ENCODE measurements at regions not wholly inside any gene's neighbourhood (a gene's known extent, or its start where the extent isn't known, plus 50 kb on each side); places are given as distances from the start of the nearest gene placed in this dataset.
"Not testable (repeated sequence)": the region's sequence is repeated elsewhere in the genome, so short reads cannot be mapped to it uniquely, and the experiment has no call there.

GRCh38 chr12:13924286-13924685 is 57.1 kb downstream of the GRIN2B start:
- DNase-seq: no peak

GRCh38 chr12:13918897-13919296 is 62.5 kb downstream of the GRIN2B start:
- DNase-seq: no peak

- DNase-seq: no peak
These were observed 66.3 kb downstream of the GRIN2B start for GRCh38 chr12:13915096-13915495.

DNA sequence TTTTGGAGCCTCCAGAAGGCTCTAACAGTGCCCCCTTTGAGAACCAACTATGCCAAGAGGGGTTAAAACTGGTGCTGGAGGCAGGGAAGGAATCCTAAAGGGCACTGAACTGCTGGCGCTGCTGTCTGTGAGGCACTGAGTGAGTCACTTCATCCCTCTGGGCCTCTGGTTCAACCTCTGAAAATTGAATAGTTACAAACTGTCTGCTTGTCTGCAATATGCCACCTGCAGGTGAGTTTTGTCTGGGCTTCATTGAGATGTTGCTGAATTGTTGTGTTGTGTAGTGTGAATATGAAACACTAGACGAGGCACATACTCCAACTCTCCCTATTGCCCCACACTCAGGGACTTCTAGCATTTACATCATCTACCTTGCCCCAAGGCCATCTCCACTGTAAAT is 68.0 kb downstream of the GRIN2B start:
- no peak for DNase-seq

- DNase-seq: no peak
These were observed 69.4 kb downstream of the GRIN2B start for GRCh38 chr12:13911756-13912554.

DNA sequence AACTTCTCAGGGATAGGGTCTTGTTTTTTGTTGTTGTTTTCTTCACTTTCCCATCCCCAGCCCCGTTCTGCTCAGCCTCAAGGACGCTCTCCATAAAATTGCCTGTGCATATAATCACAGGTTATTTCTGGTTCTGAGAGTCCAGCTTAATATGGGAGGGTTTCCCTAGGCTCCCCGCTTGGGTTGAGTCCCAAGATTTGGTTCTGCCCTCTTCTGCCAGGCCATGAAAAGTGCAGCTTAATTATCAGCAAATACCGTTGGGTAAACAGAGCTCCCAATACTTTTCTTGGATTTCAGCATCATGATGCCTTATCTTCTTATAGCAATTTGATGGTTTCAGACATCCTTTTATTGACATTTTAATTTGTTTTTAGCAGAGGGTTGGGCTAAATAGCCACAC is 75.6 kb downstream of the GRIN2B start:
- DNase-seq: no peak

DNA sequence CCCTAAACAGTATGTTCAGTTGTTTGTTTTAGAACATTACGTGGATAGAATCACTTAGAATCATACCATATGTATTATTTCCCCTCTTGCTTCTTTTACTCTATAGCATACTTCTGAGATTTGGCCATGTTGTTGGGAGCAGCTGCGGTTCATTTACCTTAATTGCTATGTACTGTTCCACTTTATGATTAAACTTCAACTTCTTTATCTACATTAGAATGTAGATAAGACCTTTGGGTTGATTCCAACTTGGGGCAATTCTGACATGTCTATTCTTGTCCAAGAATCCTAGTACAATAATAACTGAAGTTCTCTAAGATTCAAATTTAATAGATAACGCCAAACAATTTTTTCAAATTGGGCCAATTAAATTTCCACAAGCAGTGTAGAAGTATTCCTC is 80.7 kb downstream of the GRIN2B start:
- no peak for DNase-seq

- not testable (repeated sequence) for DNase-seq
These were observed 83.0 kb downstream of the GRIN2B start for GRCh38 chr12:13898387-13898786.

DNA sequence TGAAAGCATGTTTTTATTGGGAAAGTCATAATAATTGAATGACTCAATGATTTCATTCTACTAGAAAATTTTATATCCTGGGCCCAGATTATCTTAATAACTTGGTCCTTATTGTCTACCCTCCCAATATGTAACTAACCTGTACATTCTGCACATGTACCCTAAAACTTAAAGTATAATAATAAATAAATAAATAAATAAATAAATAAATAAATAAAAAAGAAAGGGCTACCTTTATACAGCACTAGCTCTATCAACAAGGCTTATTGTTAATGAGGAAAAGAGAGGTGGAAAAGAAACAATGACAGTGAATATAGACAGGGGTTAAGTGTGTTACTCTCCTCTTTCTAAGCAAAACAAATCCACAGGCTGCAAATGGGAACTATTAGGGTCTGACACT is 83.6 kb downstream of the GRIN2B start:
- DNase-seq: no peak

GRCh38 chr12:13896063-13896626 is 85.3 kb downstream of the GRIN2B start:
- no peak for DNase-seq

- DNase-seq: no peak
These were observed 89.5 kb downstream of the GRIN2B start for GRCh38 chr12:13891902-13892301.

GRCh38 chr12:13890943-13891342 is 90.5 kb downstream of the GRIN2B start:
- DNase-seq: no peak

GRCh38 chr12:13887779-13888388 is 93.5 kb downstream of the GRIN2B start:
- DNase-seq: no peak

DNA sequence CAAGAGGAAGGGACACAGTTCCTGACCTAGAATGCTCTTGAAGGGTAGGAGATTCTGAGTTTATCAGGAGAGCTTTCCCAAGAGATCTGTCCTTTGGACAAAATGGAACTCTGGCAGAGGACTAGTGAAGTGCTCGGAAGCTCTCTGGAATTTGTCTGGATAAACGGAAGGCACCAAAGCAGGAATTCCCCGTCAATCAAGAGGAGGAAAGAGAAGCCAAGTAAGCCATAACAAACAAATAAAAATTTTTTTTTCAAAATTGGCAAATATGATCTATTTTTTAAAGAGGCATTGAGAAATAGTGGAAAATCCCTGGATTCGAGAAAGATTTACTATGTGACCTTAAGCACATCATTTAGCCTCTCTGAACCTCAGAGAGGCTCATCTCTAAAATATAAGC is 99.2 kb downstream of the GRIN2B start:
- no peak for DNase-seq

GRCh38 chr12:13880613-13881012 is 100.8 kb downstream of the GRIN2B start:
- no peak for DNase-seq

DNA sequence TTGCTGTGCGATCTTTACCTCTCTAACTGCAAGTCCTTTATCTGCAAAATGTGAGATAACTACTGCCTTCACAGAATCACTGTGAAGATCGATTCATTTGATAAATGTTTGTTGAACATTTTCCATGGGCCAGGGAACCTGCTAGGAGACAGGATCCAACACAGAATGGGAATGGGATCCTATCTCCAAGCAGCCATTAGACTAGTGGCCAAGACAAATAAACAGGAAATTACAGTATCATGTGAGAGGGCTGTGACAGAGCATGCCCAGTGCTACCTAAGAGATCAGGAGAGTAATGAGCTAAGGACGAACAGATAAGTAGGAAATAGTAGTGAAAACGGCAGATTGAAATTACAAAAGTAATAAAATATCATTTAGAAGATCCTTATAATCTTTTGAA is 105.7 kb downstream of the GRIN2B start:
- DNase-seq: no peak

GRCh38 chr12:13870255-13870654 is 111.1 kb downstream of the GRIN2B start:
- DNase-seq: no peak

- peak; percentile 90 for DNase-seq
These were observed 117.2 kb downstream of the GRIN2B start for GRCh38 chr12:13864081-13864673.

DNA sequence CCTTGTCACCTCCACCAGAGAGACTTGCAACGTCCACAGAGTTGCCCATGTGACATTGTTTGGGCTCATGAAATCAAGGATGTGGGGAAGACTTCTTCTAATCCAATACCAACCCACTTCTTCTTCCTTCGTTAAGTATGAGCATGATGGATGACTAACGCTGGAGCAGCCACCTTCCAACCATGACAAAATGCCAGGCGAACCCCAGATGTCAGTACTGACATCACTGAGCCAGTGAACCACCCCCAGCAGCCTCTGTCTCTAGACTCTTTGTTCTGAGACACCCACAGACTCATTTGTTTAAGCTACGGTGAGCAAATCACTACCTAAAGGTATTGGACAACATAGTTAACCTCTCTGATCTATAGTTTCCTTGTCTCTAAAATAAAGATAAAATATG is 123.7 kb downstream of the GRIN2B start:
- no peak for DNase-seq

- no peak for DNase-seq
These were observed 127.9 kb downstream of the GRIN2B start for GRCh38 chr12:13853471-13853870.

DNA sequence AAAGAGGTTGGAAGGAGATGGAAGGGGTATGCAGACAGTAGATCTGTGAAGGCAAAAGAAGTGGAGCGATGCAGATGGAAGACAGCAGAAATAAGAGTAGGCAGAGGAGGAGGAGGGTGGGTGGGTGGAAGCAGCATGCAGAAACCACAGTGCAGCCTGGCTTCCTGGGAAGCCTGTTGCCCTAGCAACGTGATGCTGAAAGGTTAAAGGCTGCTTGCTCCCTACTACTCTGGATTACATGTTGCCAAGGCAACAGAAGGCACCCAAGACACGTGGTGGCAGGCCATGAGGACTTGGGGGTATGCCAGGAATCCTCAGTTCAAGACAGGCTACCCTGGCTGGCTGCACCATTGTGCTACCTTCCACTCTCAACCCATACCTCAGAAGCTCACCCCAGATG is 129.6 kb downstream of the GRIN2B start:
- DNase-seq: no peak

DNA sequence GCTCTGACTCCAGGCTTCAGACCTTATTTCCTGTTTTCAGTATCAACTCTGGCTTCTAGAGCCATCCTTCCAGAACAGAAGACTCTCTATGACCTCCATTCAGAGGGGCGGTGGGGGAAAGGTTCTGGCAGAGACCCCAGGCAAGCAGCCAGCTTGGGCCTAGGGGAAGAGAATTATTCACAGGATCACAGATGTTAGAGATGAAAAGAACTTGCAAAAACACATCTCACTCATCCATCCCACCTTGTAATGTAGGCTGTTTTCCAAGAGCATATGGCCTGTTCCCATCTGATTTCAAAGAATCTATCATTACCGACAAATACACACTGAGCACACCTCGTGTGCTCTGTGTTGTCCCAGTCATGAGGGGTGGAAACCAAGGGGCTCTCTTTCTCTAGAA is 131.9 kb downstream of the GRIN2B start:
- DNase-seq: no peak

- DNase-seq: no peak
These were observed 137.6 kb downstream of the GRIN2B start for GRCh38 chr12:13843841-13844240.

GRCh38 chr12:13841358-13841757 is 140.0 kb downstream of the GRIN2B start:
- no peak for DNase-seq
